ENCODE measurements at regions not wholly inside any gene's neighbourhood (a gene's known extent, or its start where the extent isn't known, plus 50 kb on each side); places are given as distances from the start of the nearest gene placed in this dataset.

- no peak for TF ChIP-seq CTCF (conservative IDR thresholded peaks at IDR 0.05; ENCODE audit: control insufficient read depth, insufficient read depth, low read depth, low read length)
- no peak overlapping the region for H3K4me3 ChIP-seq (ENCODE audit: control insufficient read depth, low read depth, low read length)
- DNase-seq (ENCODE audit: low read depth): no peak
Observed at GRCh38 chr17:73942703-73943415, 260.6 kb upstream of the RPL38 start.

- no peak overlapping the region for H3K4me3 ChIP-seq (ENCODE audit: control insufficient read depth, low read depth, low read length)
- no peak for DNase-seq (ENCODE audit: low read depth)
- TF ChIP-seq CTCF (conservative IDR thresholded peaks at IDR 0.05; ENCODE audit: control insufficient read depth, insufficient read depth, low read depth, low read length): no peak
Observed at GRCh38 chr17:73943416-73944110, 259.9 kb upstream of the RPL38 start.

DNA sequence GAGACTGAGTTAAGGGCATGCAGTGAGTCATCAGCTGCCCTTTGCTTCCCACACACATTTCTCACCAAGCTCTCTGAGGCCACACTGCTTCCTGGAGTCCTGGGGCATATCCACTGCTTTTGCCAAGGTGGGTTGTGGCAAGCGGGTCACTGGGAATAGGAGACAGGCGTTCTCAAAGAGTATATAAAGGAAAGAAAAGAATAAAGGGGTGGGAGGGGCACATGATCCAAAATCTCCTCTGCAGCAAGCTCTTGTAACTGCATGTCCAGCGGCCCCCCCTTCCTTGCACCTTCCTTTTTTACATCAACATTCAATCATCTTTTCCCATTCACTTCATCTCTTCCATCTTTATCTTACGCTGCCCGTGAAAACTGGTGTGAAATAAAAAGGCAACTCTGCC is 259.1 kb upstream of the RPL38 start:
- DNase-seq (ENCODE audit: low read depth): no peak
- no peak overlapping the region for H3K4me3 ChIP-seq (ENCODE audit: control insufficient read depth, low read depth, low read length)
- TF ChIP-seq CTCF (conservative IDR thresholded peaks at IDR 0.05; ENCODE audit: control insufficient read depth, insufficient read depth, low read depth, low read length): no peak

DNA sequence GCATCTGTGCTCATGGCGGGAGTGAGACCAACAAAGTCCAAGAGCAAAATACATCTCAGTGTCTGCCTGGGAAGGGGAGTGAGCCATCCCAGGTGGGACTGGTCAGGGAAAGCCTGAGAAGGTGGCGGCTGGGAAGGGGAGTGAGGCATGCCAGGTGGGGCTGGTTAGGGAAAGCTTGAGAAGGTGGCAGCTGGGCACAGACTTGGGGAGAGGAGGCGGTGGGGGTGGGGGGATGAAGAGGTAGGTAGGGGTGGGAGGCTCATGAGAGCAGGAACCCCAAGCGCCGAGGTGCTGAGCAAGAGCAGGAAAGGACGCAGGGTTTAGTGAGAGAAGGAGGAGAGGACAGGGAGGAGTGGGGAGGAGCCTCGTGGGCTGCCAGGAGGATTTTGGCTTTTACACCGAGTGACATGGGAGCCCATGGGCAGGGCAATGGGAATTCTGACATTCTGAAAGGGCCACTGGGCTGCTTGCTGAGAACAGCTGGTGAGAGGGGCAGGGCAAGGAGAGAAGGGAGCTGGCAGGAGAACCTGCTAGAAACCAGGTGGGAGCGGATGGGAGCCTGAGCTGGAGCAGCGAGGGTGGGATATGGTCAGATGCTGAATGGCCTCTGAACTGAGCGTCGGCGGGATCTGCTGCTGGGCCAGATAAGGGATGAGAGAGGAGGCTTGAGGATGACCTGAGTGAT is 256.1 kb upstream of the RPL38 start:
- TF ChIP-seq CTCF (conservative IDR thresholded peaks at IDR 0.05; ENCODE audit: control insufficient read depth, insufficient read depth, low read depth, low read length): no peak
- no peak overlapping the region for H3K4me3 ChIP-seq (ENCODE audit: control insufficient read depth, low read depth, low read length)
- no peak for DNase-seq (ENCODE audit: low read depth)

GRCh38 chr17:73947966-73948355 is 255.5 kb upstream of the RPL38 start:
- no peak for DNase-seq (ENCODE audit: low read depth)
- no peak overlapping the region for H3K4me3 ChIP-seq (ENCODE audit: control insufficient read depth, low read depth, low read length)
- no peak for TF ChIP-seq CTCF (conservative IDR thresholded peaks at IDR 0.05; ENCODE audit: control insufficient read depth, insufficient read depth, low read depth, low read length)

- no peak for TF ChIP-seq CTCF (conservative IDR thresholded peaks at IDR 0.05; ENCODE audit: control insufficient read depth, insufficient read depth, low read depth, low read length)
- no peak for DNase-seq (ENCODE audit: low read depth)
- H3K4me3 ChIP-seq (ENCODE audit: control insufficient read depth, low read depth, low read length): no peak overlapping the region
Observed at GRCh38 chr17:73949903-73950592, 253.4 kb upstream of the RPL38 start.
